Mammary epithelial cell (primary cell): ENCODE measurements at regions not wholly inside any gene's neighbourhood (a gene's known extent, or its start where the extent isn't known, plus 50 kb on each side); places are given as distances from the start of the nearest gene placed in this dataset.
"Not testable (repeated sequence)": the region's sequence is repeated elsewhere in the genome, so short reads cannot be mapped to it uniquely, and the experiment has no call there.

Experiments used
- CTCF ChIP-seq, 2 donors: IDR thresholded peaks in 1 of 2; conservative IDR thresholded peaks in 1 of 2; 2 replicates each; pipeline ENCODE4 v1.5.1; 2011 to 2012; ENCODE audit warnings: inconsistent platforms in 2 of 2, low read length in 2 of 2, mild to moderate bottlenecking in 2 of 2, control low read depth in 1 of 2, low read depth in 1 of 2; ENCODE audit not compliant: insufficient read depth in 1 of 2; ENCODE audit errors: extremely low read depth in 1 of 2
- EZH2 ChIP-seq: IDR thresholded peaks from 2 replicates; pipeline ENCODE4 v1.6.1; 2012; ENCODE audit warnings: low read length, inconsistent platforms, borderline replicate concordance

DNA sequence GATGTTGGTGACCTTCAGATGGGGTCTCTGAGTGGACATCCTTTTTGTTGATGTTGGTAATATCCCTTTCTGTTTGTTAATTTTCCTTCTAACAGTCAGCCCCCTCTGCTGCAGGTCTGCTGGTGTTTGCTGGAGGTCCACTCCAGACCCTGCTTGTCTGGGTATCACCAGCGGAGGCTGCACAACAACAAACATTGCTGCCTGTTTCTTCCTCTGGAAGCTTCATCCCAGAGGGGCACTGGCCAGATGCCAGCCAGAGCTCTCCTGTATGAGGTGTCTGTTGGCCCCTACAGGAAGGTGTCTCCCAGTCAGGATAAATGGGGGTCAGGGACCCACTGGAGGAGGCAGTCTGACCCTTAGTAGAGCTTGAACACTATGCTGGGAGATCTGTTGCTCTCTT lies 60.6 kb upstream of the IRAK1BP1 start:
- not testable (repeated sequence) for TF ChIP-seq CTCF (conservative IDR thresholded peaks at IDR 0.05 in 1 of 2, IDR thresholded peaks at IDR 0.05 in 1 of 2; ENCODE audit: extremely low read depth in 1 of 2, insufficient read depth in 1 of 2, low read depth in 1 of 2, low read length in 2 of 2); EZH2
